NCI-H1417 (cell line): ENCODE measurements at regions not wholly inside any gene's neighbourhood (a gene's known extent, or its start where the extent isn't known, plus 50 kb on each side); places are given as distances from the start of the nearest gene placed in this dataset.
"Not testable (repeated sequence)": the region's sequence is repeated elsewhere in the genome, so short reads cannot be mapped to it uniquely, and the experiment has no call there.

Source experiments
- DNase-seq, 3 experiments: peaks; one replicate each; lab custom pipeline; 2025; lab: John Stamatoyannopoulos, UW

DNA sequence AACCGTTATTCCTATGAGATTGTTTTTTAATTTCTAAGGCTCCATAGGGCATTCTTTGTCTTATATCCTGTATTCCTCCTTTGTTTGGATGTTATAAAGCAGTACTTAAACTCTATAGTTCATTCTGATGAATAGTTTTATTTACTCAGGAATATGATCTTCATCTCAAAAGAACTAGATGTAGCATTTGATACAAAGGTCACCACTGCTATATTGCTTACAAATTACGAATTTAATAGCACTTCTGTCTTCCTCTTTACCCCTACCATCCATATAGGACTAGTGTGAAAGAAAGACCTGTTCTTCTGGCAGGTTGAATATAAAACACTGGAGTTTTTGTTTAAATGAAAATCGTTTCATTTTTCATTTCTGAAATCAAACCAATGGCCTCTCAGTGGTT is 468.1 kb upstream of the CXADR start:
- DNase-seq, result no peak

DNA sequence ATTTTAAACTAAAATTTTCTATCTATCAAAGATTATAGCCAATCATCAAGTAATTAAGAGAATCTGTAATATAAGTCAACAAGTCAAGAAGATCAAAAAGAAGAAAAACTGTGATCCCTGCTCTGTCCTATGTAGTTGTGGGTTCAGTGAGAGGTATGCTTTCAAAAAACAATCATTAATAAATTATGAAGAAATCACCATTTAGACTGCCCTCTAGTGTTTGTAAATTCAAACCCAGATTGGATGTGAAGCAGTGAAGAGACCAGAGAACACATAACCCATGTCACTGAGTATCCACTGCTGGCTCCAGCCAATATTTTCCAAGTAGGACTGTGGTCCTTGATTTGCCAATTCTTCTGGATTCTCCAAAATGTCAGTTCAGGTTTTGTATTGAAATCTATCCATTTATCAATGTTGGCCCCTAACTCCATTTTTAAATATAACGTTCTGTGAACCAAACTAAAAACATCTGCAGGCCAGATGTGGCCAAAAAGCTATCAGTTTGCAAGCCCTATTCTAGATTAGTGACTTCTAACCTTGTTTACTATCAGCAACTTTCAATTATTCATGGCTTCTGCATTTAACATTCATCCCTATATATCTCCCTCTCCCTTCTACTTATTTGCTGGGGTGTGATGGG is 467.5 kb upstream of the CXADR start:
- peak in 2 of 3 experiments; percentile 13 to 68 for DNase-seq

DNA sequence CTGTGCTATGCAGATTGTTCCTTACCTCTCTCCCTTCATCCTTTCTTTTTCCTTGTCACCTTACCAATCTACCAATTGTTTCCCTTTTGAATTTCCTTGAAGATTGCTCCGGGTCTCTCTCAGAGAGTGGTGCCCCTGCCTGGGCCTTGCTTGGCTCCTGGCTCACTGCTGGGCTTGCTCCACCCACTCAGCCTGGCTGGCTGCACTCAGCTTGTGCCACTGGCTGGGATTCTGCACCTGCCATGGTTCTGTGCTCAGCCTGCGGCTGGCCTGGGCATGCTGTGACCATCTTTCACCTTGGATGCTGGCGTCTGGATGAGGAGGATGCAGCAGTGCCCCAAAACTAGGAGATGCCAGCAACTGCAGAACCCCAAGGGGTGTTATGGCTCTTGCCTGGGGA is 463.9 kb upstream of the CXADR start:
- no peak for DNase-seq

DNA sequence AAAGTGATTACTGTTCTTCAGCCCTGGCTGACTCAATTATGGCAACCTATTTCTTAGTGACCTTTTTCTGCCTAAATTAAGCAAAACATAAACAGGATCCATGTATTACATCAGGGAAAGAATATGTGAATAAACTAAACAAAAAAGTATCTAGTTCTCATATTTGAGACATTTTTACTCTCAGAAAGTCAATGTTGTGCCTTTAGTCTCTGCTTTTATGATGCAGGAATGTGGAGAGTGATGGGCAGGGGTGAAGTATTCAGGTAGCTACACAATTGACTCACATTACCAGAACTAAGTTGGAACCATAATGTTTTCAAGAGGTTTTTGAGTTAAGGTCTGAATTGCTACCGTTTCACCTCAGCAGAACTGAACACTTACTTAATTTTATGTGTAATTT is 462.7 kb upstream of the CXADR start:
- DNase-seq, result no peak

DNA sequence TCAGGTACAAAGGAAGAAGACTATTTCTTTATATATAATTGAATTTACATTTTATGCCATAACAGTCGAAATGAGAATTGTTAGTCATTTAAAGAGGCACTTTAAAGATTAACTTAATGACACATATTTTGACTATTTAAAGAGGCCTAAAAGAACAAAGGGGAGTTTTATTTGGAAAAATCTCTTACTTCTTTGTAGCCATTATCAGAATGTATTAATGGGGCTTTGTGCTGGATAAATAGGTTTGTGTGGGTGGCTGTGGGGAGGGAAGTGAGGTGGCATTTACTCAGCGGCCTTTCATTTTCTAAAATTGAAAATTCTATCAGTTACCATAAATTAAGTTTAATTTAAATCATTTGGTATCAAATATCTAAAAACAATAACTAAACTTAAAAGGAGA is 462.2 kb upstream of the CXADR start:
- DNase-seq, result no peak

DNA sequence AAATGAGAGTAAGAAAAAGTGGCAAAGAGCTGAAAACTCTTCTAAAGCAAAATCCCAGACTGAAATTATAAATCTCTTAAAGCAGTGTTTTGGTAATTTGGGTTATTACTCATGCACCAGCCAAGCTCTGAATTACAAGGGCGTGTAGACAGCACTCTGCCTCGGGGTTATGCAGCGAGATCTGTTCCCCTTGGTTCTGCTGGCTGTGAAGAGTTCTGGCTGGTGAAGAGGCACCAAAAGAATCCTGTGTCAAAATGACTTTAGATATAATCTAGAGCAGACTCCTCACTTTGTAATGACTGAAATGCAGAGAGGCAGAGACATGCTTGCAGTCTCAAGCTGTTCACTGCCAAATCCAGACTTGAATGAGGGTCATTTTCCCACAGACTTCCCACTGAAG is 461.8 kb upstream of the CXADR start:
- DNase-seq, result no peak

DNA sequence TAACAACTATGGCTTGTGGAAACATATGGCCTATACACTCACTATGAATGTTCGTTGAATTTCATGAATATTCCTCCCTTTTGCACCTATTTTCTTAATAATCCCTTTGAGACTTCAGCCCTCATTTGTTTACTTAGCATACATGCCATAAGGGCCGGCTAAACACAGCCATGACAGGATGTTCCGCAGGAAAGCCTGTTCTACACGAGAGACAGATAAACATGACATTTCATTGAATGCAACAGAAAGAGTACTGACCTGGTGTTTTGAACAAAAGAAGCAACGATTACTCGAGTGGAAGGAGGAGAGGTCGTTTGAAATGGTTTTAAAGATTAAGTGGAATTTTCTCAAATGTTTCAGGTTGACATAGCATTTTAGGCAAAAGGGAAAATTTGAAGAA is 459.5 kb upstream of the CXADR start:
- DNase-seq, result peak in 1 of 3 experiments; percentile 24

DNA sequence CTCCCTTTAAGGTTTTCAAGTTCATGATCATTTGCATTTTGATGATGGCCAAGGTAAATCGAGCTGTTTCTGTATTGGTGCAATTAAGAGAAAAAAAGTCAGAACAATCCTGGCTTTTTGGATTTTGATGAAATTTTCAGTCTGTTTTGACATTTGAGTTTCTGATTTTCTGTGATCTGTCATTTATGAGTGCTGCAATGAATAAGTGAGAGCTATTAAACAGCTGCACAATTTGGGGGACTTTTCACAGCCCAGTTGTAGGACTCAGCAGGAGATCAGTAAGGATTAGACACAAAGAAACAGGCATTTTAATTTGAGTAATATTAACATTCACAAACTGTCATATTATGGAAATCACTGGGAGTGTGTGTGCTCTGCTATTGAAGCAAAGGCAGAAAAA is 452.9 kb upstream of the CXADR start:
- no peak for DNase-seq

DNA sequence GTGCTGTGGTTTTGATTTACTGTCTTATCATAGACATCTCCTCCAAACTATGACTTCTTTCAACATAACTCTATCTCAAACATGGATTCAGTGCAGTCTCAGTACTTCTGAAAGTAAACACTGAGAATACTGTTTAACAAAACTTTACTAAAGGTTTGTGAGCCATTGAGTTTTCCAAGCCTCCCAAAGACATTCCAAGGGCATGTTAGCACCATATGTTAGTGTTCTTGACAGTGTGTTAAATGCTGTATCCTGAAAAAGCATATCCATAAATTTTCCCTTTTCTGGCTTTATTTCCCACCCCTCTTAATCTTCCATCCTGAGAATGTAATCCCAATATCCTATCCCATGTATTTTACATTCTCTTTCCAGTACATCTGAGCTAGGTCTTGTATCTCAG is 446.8 kb upstream of the CXADR start:
- DNase-seq, result no peak

DNA sequence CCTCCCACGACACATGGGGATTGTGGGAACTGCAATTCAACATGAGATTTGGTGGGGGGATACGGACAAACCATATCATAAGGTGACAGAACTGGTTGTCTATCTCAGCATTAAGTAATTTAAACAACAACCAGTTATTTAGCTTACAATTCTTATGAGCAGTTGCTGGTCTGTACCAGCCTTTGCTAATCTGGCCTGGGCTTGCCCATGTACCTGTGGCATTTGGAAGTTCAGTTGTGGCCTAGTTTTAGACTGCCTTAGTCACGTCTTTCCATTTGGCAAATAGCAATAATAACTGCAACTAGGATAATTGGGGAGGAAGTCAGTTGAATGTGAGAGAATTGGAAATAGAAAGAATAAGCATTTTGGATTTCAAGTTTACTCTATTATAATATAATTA is 441.8 kb upstream of the CXADR start:
- DNase-seq, result no peak

DNA sequence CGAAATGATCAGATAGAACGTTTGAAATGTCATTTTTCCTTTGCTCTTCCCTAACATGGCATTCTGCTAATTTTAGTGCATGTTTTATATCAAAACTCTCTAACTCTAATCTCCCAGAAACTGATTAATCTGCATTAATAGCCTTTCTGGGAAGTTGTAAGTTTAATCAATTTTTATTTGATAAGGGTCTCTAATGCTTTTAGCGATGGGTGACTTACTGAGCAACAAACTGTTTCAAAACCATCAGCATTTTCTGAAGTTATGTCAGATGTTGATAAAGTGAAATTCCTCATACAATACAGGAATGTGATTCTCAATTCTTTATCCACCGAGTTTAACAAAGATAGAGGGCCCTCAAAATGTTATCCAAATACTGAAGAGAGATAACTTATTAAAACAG is 431.6 kb upstream of the CXADR start:
- no peak for DNase-seq

DNA sequence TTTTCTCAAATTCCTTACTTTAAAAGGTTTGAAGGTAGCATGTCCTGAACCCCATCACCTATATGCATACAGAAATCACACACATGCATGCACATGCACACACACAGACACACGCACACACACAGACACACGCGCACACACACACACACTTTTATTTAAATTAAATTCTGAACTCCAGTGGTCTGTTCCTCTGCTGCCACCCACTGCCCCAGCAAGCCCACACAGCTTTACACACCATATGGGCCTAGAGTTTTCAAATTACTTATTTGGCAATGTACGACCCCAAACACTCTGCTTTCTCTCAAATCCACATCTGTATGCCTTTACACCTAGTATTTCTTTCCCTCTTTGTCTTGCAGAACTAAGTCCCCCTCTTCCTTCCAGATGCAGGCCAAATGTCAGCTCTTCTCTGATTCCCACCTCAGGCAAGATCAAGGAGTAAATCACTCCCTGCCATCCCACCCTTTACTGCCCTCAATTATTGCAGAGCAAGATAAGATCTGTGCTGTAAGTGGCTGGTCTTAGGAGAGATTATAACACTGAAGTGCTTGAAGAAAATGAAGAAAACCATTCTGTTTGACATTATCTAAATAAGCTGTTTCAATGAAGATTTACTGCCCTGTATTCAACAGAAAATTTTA is 429.9 kb upstream of the CXADR start:
- DNase-seq, result no peak

DNA sequence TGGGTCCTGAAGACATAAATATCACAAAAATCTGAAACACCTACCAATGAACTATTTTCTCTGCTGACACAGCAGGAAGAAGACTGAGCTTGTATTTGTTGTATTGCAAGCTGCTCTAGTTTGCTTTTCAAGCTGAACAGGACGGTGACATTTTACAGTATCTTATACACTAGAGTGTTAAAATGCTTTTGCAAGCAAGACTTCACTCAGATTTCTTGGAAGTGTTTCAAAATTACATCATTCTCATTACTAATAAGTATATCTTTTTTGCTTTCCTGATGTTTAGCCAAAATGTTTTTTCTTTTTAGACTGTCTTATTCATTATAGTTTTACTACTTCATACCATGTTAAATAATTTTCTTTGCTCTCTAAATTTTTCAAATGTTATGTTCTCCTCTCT is 427.1 kb upstream of the CXADR start:
- DNase-seq, result no peak

DNA sequence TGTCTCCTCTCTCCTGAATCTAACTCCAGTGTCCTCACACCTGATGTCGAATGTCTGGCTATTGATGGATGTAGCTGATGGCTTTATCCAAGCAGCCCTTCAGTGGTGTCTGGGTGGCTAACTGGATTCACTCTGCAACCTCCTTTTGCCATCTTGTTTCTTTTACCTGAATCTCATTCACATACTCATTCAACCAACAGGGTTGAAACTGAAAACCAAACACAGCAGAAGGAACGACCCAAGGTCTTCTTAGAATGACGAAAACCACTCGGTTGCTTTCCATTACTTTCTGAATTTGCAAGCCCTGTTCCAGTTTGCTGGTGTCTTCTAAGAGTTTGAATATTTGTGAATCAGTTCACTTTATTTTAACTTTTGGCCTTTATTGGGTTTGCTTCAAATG is 424.3 kb upstream of the CXADR start:
- DNase-seq, result no peak

DNA sequence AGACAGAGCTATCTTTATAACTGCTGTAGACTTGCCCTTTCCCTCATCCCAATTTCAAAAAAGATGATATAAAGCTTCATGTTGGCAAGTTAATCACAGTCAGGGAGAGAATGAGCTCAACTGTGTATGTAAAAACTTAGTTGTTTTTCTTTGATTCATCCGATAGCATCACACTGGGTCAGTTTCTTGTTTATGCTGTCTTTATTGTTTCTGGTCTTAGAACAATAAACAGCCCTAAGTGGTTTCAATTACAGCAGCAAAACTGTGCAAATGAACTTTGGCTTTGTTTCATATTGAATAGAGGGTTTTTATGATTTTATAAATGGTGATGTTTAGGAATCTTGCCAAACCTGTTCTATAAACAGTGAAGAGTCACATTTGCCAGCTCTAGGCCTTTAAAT is 423.8 kb upstream of the CXADR start:
- peak in 1 of 3 experiments; percentile 10 for DNase-seq

DNA sequence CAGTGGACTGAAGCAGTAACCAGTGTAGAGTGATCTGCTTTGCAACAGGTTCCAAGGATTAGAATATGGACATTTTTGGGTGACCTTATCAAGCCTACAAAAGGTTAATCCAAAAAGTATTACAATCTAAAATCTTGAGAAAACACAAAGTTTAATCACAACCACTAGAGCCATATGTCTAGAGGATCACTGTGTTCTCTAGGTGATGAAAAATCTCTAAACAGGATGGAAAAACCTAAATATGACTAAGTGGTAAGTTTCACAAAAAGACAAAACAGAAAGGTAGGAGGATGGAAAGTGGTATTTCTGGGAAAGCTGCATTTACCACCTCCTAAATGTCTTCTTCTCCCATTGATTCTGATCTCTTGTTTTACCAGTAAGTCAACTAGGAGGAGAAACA is 411.1 kb upstream of the CXADR start:
- no peak for DNase-seq

DNA sequence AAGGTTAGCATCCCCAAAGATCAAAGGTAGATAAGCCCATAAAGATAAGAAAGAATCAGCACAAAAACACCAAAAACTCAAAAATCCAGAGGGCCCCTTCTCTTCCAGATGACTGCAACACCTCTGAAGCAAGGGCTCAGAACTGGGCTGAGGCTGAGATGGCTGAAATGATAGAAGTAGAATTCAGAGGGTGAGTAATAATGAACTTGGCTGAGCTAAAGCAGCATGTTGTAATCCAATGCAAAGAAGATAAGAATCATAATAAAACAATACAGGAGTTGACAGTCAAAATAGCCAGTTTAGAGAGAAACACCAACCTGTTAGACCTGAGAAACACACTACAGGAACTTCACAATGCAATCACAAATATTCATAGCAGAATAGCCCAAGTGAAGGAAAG is 406.9 kb upstream of the CXADR start:
- DNase-seq, result no peak

DNA sequence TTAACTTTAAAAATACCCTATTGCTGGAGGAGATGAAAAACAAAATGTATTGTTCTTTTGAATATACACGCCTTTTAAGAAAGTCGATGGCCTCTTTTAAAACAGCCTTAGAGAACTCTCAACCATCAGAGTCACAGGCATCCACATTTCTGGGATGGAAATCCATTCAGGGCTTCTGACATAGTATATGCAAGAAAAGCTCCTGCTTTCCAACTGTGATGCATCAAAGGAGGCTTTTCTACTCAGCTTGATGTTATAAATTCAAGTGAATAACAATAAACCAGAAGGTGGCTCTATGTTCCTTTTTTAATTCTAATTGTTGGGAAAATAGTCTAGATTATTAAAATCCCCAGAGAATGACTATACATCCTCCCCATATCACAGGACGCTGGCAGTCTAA is 398.8 kb upstream of the CXADR start:
- DNase-seq, result no peak

DNA sequence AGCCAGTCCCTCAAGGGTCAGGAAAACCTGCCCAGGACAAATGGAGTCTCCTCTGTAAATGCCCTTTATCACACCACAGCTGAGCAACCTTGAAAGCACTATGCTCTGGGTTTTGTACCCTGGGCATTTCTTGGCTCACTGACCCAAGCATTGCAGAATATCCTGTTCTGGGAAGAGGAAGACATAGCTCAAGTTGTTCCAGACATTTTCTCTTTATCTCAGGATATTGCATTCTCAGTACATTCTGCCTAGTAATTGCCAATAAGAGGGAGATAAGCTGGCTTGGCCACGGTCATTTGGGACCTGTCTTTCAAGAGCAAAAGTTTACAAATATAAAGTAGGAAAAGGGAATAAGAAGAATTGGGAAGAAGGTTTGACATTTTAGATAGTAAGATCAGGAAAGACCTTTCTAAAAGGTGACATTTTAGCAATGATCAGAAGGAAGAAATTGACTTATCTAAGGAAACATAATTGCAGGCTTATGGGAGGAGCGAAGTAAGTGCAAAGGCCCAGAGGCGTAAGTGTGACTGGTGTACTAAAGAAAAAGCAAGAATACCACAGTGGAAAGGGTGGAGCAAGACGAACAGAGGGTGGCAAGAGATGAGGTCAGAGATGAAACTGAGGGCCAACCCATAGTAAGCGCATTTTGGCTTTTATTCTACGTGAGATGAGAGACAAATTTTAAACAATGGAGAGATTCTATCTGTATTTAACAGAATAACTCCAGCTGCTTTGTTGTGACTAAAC is 394.0 kb upstream of the CXADR start:
- DNase-seq, result no peak

DNA sequence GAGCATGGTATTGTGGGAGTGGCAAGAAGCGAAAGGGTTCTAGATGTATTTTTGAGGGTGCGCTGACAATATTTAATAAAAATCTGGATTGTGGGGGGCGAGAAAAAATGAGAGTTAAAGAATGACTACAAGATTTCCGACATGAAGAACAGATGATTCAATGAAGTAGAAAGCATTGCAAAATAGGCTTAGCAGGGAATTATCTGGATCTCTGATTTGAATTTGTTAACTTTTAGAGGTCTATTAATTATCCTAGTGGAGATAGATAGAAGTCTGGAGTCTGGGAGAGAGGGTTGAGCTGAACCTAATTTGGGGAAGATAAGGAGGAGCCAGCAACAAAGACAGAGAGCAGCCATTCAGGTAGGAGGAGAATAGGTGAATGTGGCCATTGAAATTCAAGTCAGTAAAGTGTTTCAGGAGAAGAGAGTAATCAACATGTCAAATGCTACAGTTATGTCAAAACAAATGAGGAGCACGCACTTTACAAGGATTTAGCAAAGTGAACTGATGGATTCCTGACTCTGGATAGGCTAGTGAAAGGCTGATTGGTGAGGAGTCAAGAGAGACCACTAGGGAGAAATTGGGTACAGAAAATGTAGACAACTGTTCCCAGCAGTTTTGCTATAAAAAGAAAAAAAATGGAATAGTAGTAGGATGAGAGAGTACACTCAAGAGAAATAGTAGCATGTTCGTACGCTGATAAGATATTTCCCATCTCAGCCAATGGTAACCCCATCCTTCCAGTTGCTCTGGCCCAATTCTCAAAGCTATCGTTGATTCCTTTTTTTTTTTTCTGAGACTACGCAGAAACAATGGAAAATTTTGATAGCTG is 393.2 kb upstream of the CXADR start:
- no peak for DNase-seq

DNA sequence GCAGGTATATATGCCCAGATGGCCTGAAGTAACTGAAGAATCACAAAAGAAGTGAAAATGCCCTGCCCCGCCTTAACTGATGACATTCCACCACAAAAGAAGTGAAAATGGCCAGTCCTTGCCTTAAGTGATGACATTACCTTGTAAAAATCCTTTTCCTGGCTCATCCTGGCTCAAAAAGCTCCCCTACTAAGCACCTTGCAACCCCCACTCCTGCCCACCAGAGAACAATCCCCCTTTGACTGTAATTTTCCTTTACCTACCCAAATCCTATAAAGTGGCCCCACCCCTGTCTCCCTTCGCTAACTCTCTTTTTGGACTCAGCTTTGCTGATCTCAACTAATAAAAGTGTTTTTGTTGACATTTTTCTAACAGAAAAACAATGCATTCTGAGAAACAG is 385.4 kb upstream of the CXADR start:
- not testable (repeated sequence) for DNase-seq

DNA sequence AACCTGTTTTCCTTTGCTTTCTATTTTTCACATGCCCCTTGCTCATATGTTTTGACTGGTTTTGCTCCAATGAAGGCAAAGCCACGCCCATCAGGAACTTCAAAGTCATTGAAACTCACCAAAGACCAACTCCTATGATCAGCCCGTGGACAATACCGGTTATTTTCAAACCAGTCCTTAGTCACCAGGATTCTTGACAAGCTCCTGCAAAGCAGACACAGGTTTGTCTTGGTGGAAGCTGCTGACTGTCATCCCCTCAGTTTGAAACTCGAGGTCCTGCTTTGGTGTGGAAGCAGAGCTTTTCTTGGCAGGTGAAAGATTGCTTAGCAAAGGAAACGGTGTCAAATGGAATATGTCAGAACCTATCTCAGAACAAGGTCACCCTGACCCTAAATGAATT is 384.7 kb upstream of the CXADR start:
- DNase-seq, result no peak

DNA sequence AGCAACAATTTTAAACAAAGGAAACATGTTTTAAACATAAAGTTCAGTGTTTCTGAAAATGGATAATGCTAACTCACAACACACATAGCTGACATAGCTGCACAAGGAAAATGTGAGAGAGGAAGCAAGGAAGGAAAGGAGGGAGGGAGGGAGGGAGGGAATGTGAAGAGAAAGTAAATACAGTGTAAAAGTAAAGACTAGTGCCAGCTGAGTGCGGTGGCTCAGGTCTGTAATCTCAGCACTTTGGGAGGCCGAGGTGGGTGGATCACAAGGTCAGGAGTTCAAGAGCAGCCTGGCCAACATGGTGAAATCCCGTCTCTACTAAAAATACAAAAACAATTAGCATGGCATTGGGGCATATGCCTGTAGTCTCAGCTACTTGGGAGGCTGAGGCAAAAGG is 373.7 kb upstream of the CXADR start:
- not testable (repeated sequence) for DNase-seq
